ENCODE measurements at regions not wholly inside any gene's neighbourhood (a gene's known extent, or its start where the extent isn't known, plus 50 kb on each side); places are given as distances from the start of the nearest gene placed in this dataset.
"Not testable (repeated sequence)": the region's sequence is repeated elsewhere in the genome, so short reads cannot be mapped to it uniquely, and the experiment has no call there.

GRCh38 chr4:97013309-97013708 lies 1130.0 kb downstream of the STPG2 start:
- TF ChIP-seq CTCF (IDR thresholded peaks at IDR 0.05), result no peak
- no peak for ATAC-seq (ENCODE audit: low FRiP score)
- DNase-seq (ENCODE audit: low spot score), result no peak

- DNase-seq (ENCODE audit: low spot score) (no peak), ATAC-seq (ENCODE audit: low FRiP score) (no peak)
- no peak for TF ChIP-seq CTCF (IDR thresholded peaks at IDR 0.05)
Measured at GRCh38 chr4:97013711-97014110, 1129.6 kb downstream of the STPG2 start.

DNA sequence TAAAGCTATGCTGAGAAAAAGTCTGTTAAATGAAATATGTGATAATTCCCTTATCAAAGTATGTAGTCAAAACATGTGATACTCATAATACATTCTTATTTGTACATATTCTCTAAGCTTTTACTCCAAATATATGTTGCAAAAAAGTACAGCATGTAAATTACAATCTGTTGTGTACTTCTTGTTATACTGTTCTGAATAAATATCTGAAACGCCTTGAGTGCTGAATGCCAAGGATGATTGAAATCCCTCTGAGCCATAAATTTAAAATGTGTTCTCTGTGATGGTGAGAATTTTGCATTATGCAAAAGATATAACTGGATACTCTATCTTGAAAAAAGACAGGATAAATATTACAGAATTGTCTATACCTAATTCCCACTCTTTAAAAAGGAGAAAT lies 1128.0 kb downstream of the STPG2 start:
- no peak for ATAC-seq (ENCODE audit: low FRiP score)
- no peak for TF ChIP-seq CTCF (IDR thresholded peaks at IDR 0.05)
- DNase-seq (ENCODE audit: low spot score), result no peak

GRCh38 chr4:97016186-97016907 lies 1126.9 kb downstream of the STPG2 start:
- ATAC-seq (ENCODE audit: low FRiP score), result no peak
- no peak for TF ChIP-seq CTCF (IDR thresholded peaks at IDR 0.05)
- no peak for DNase-seq (ENCODE audit: low spot score)

DNA sequence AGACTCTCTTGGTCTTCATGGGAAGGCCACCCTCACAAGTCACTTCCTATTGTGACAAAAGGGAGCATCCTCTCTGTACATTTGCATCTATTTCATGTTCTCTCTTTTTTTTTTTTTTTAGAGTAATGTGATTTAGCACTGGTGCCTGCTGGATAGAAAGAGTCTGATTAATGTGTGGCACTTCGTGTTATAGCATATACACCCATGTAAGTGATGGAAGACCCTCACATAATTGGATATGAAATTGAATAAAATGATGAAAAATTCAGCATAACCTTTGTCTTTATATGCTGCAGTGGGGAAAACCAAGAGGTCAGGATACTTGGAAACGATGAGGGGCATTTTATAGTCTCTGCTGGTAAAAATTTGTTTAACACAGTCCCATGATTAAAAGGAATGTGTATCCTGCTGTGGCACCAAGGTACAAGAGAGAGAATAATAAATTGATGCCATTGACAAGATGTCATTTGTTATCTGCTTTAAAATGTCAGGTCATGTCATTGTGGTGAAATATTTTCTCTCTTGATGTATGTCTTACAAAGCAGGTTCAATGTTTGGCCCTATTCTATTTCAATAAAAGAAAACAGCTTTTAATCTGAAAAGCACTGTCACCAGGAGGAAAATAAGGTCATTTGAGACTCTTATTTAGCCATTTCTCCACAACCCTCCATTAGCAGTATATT lies 1115.4 kb downstream of the STPG2 start:
- DNase-seq (ENCODE audit: low spot score) (no peak), ATAC-seq (ENCODE audit: low FRiP score) (no peak)
- TF ChIP-seq CTCF (IDR thresholded peaks at IDR 0.05), result no peak

GRCh38 chr4:97028785-97029184 lies 1114.5 kb downstream of the STPG2 start:
- TF ChIP-seq CTCF (IDR thresholded peaks at IDR 0.05), result no peak
- no peak for ATAC-seq (ENCODE audit: low FRiP score)
- no peak for DNase-seq (ENCODE audit: low spot score)

DNA sequence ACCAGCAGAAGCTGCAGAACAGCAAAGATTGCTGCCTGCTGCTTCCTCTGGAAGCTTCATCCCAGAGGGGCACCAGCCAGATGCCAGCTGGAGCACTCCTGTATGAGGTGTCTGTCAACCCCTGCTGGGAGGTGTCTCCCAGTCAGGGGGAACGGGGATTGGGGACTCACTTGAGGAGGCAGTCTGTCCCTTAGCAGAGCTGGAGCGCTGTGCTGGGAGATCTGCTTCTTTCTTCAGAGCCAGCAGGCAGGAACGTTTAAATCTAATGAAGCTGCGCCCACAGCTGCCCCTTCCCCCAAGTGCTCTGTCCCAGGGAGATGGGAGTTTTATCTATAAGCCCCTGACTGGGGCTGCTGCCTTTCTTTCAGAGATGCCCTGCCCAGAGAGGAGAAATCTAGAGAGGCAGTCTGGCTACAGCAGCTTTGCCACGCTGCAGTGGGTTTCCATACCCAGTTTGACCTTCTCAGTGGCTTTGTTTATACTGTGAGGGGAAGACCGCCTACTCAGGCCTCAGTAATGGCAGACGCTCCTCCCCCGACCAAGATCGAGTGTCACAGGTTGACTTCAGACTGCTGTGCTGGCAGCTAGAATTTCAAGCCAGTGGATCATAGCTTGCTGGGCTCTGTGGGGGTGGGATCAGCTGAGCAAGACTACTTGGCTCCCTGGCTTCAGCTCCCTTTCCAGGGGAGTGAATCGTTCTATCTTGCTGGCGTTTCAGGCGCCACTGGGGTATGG lies 1105.7 kb downstream of the STPG2 start:
- not testable (repeated sequence) for ATAC-seq (ENCODE audit: low FRiP score)

More for the DNA sequence above, 1105.7 kb downstream of the STPG2 start:
- not testable (repeated sequence) for DNase-seq (ENCODE audit: low spot score)

Measured in omental fat pad (tissue), 3 donors.